ENCODE measurements at regions not wholly inside any gene's neighbourhood (a gene's known extent, or its start where the extent isn't known, plus 50 kb on each side); places are given as distances from the start of the nearest gene placed in this dataset.

GRCh38 chr17:34146440-34147043 lies 108.5 kb upstream of the CCL2 start:
- no peak for DNase-seq (ENCODE audit: low read depth in 4 of 4, low spot score in 2 of 4)

- DNase-seq (ENCODE audit: low read depth in 4 of 4, low spot score in 2 of 4): no peak
These were observed 104.0 kb upstream of the CCL2 start for GRCh38 chr17:34151102-34151501.

DNA sequence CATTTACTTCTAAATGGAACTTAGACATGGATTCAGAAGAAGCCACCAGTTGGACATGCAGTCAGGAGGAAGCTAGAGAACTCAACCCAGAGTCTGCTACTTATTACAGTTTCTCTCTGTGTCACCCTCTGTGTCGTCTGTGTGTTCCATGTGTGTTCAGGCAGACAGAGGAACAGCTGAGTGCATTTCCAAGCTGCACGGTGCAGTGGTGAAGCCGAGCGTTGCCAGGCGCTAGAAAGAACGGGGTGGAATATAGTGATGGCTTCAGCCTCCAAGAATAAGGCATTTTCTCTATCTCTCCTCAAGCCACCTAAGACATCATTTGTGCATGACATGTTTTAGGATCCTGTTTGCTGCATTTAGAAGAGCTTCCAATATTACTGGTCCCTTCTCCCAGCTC lies 101.1 kb upstream of the CCL2 start:
- no peak for DNase-seq (ENCODE audit: low read depth in 4 of 4, low spot score in 2 of 4)

GRCh38 chr17:34154961-34155730 lies 99.9 kb upstream of the CCL2 start:
- no peak for DNase-seq (ENCODE audit: low read depth in 4 of 4, low spot score in 2 of 4)

DNA sequence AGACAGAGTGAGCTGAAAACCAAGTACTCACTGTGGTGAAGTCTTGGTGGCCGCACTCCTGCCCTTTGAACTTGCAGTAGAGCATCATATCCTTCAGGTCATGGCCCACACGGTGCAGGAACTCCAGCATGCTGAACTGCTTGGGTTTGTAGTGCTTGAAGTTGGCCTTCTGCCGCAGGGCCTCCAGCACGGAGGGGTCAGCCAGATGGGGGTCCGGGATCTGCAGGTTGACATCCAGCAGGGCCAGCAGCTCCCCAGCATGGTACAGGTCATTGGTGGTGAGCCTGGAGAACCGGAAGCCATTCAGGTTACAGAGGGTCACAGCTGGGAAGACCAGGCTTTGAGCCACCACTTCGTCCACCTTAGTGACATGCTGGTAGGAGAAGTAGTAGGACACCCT lies 99.1 kb upstream of the CCL2 start:
- DNase-seq (ENCODE audit: low read depth in 4 of 4, low spot score in 2 of 4): no peak

- DNase-seq (ENCODE audit: low read depth in 4 of 4, low spot score in 2 of 4): no peak
These were observed 98.7 kb upstream of the CCL2 start for GRCh38 chr17:34156401-34156740.

DNA sequence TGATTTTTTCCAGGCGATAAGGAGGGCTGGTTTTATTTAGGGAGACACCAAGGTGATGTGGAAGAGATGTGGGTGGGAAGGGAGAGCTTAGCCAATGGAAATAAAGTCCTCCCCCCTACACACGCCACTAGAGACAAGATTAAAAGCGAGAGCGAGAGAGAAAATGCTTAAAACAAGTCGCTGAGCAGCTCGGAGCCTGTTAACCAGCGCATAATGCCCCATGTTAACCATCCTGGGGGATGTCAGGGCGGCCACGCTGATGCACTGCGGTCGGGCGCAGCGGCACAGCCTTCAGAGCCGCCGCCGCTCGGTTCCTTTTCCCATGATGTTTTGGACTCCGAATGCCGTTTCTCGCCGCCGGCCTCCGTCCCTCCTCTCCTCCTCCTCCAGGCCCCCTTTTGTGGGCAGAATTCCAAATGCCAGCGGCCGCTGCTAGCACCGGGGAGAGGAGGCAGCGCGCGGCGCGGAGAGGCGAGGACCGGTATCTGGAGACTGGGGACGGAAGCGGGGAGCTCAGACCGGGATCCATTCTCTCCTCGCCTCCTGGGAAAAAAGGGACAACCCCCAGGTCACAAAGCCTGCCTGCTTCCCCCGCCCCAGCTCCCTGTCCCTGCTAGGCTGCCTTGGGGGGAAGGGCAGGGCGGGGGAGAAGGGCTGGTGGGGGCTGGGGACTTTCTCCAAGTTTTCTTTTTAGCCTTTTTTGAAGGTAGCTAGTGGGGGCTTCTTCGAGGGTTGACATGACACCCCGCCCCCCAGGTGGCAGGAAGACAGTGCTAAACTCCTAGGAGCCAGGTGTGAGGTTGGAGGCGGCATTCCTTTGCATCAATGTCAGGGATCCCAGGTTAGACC lies 98.1 kb upstream of the CCL2 start:
- DNase-seq (ENCODE audit: low read depth in 4 of 4, low spot score in 2 of 4): no peak

- DNase-seq (ENCODE audit: low read depth in 4 of 4, low spot score in 2 of 4): no peak
These were observed 93.4 kb upstream of the CCL2 start for GRCh38 chr17:34161690-34162089.

DNA sequence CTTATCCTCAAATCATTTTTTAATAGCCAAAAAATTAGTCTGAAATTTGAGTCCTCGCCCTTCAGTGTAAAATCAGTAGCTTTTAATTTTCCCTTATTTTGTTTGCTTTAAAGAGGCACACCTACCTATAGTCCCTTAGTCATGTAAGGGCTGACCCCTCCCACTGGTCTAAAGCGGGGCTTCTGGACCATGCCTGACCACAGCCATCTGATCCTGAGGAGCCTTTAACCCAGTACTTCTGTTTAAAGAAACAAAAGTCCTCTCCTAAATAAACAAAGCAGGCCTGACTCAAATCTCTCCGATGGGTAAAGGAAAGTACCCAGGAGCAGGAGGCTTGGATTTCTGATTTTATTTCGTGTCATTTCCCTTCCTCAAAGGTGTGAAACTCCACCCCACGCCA lies 92.0 kb upstream of the CCL2 start:
- DNase-seq (ENCODE audit: low read depth in 4 of 4, low spot score in 2 of 4): no peak

GRCh38 chr17:34163646-34164045 lies 91.4 kb upstream of the CCL2 start:
- DNase-seq (ENCODE audit: low read depth in 4 of 4, low spot score in 2 of 4): no peak

DNA sequence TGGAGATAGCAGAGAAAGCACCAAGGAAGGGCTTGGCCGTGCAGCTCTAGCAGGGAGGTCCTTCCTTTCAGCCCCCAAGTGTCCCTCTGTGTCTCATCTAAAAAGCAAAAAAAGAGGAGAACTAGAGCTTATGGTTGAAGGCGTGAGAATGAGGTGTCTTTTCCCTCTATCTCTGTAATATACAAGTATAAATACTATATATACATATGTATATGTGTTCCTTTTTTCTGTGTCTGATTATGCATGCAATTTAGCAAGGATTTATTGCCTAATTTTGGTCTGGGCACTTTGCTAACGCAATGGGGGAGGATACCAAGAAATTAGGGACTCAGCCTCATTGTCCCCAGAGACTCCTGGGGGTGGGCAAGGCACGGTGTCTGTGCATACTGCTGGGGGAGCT lies 90.2 kb upstream of the CCL2 start:
- DNase-seq (ENCODE audit: low read depth in 4 of 4, low spot score in 2 of 4): no peak

DNA sequence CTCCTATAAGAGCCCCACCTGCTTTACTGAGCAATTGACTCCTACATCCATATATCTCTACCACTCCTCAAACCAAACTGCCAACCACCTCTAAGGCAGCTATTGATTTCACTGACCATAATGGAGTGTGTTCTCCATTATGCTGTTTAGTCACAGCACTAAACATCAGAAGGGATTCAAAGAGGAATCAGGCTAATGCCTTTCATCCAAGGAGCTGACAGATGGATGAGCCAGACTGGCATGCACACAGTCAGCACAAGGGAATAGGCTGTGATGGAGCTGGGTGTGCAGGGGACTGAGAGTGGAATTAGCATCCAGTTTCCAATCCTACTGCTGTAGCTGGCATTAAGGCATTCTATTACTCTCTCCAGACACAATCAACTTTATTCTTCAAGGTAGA lies 88.7 kb upstream of the CCL2 start:
- DNase-seq (ENCODE audit: low read depth in 4 of 4, low spot score in 2 of 4): no peak

DNA sequence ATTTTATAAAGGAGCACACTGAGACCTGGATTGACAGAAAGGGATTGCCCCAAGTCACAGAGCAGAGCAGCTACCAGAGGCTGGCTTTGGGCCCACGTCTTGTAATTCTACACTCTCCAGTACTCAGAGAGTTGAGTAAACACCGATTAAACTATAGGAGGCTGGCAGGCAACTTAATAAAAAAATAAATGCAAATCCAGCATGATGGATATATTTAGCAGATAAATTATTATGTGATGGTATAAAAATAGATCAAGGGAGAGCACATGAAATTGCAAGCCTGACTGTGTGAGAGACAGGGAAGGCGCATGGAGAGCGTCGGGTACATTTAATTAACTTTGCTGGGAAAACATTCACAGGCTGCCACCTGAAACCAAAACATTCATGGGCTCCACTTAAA lies 87.7 kb upstream of the CCL2 start:
- DNase-seq (ENCODE audit: low read depth in 4 of 4, low spot score in 2 of 4): no peak

GRCh38 chr17:34168989-34169388 lies 86.1 kb upstream of the CCL2 start:
- no peak for DNase-seq (ENCODE audit: low read depth in 4 of 4, low spot score in 2 of 4)

- no peak for DNase-seq (ENCODE audit: low read depth in 4 of 4, low spot score in 2 of 4)
These were observed 85.6 kb upstream of the CCL2 start for GRCh38 chr17:34169496-34169895.

DNA sequence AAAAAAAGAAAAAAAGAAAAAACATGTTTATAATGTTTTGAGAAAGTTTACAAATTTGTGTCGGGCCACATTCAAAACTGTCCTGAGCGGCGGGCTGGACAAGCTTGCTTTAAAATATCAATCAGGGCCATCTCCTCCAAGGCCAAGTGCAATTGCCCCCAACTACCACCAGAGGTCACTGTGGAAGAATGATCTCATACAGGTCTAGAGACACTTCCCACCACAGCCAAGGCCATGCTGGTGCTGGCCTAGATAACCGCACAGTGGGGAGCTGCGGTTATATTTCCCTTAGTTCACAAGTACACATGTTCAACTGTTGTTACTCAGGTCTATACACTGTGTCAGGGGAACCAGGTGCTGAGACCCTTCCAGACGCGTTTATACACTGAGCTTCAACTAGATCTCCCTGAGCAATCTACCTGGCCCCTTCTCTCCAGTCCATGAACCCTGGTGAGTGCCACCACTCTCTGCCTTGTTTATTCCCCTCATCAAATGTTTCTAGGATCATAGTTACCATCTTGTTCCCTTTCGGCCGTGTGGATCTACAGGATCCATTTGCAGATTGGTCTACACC lies 83.8 kb upstream of the CCL2 start:
- no peak for DNase-seq (ENCODE audit: low read depth in 4 of 4, low spot score in 2 of 4)

DNA sequence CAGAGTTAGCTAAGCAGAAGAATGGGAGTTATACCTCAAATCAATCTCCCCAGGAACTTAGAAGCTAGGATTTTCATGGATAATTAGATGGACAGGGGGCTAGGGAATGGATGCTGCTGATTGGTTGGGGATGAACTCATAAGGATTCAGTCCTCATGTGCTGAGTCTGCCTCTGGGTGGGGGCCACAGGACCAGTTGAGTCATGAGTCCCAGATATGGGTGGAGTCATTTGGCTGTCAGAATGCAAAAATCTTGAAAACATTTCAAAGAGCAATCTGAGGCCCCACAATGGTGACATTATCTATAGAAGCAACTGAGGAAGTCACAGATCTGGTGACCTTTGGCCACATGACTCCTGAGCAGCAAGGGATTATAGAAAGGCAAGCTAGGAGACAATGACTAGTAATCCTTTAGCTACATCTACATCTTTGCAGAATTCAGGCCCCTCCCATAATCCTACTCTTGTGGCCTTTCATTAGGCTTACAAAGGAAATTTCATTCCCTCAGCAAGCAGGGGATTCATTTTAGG lies 82.6 kb upstream of the CCL2 start:
- no peak for DNase-seq (ENCODE audit: low read depth in 4 of 4, low spot score in 2 of 4)

- DNase-seq (ENCODE audit: low read depth in 4 of 4, low spot score in 2 of 4): no peak
These were observed 81.8 kb upstream of the CCL2 start for GRCh38 chr17:34173241-34173640.

DNA sequence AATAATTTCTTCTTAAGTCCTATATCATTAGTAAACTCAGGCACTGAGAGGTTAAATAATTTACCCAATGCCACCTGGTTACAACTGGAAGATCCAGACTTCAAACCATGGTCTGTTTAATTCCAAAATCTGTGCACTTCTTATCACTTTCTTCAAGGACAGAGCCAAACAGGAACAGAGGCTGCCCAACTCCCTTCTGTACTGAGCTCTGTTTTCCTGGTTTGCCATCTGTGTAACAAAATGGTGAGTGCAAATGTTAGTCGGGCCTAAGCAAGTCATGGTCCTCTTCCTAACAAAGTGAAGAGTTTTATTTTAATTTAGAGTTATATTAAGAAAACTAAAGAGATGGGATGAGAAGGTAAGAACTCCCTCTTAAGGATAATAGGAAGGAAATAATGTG lies 80.6 kb upstream of the CCL2 start:
- DNase-seq (ENCODE audit: low read depth in 4 of 4, low spot score in 2 of 4): no peak

- no peak for DNase-seq (ENCODE audit: low read depth in 4 of 4, low spot score in 2 of 4)
These were observed 78.6 kb upstream of the CCL2 start for GRCh38 chr17:34176440-34176839.

DNA sequence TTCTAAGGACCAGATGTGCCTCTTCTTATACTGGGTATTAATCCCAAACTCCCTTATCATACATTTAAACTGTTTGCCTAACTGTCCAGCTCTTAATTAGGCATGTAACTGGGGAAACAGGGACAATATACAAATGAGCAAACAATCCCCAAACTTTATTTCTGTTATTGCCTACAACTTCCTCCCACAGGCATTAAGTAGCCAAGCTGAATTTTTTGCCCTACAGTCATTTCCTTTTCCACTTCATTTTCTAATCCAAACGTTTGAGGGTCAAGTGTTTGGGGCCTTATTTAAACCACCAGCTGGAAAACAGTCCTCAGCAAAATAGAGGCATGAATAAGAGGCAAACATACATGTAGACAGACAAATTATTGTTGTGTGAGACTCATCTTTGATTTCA lies 77.4 kb upstream of the CCL2 start:
- DNase-seq (ENCODE audit: low read depth in 4 of 4, low spot score in 2 of 4): no peak
